ENCODE measurements at regions not wholly inside any gene's neighbourhood (a gene's known extent, or its start where the extent isn't known, plus 50 kb on each side); places are given as distances from the start of the nearest gene placed in this dataset.

DNA sequence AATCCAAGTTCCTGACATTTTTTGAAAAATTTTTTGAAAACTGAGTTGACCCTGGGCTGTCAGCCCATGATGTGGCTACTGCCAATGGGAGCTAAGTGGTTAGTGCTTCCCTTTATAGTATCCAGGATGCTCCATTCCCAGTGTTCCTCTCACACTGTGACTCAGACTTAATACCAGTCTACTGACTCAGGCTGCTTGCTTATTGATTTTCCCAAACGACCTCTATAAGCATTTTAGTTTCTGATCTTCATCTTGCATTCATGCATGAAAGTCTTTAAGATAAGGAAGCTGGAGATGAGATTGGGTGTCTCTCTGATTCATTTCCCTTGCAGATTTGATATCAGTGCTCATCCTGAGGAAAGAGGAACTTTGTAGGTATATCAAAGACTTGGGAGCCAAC is 560.0 kb downstream of the TBC1D32 start (continued):
- TF ChIP-seq, protein P1, sequence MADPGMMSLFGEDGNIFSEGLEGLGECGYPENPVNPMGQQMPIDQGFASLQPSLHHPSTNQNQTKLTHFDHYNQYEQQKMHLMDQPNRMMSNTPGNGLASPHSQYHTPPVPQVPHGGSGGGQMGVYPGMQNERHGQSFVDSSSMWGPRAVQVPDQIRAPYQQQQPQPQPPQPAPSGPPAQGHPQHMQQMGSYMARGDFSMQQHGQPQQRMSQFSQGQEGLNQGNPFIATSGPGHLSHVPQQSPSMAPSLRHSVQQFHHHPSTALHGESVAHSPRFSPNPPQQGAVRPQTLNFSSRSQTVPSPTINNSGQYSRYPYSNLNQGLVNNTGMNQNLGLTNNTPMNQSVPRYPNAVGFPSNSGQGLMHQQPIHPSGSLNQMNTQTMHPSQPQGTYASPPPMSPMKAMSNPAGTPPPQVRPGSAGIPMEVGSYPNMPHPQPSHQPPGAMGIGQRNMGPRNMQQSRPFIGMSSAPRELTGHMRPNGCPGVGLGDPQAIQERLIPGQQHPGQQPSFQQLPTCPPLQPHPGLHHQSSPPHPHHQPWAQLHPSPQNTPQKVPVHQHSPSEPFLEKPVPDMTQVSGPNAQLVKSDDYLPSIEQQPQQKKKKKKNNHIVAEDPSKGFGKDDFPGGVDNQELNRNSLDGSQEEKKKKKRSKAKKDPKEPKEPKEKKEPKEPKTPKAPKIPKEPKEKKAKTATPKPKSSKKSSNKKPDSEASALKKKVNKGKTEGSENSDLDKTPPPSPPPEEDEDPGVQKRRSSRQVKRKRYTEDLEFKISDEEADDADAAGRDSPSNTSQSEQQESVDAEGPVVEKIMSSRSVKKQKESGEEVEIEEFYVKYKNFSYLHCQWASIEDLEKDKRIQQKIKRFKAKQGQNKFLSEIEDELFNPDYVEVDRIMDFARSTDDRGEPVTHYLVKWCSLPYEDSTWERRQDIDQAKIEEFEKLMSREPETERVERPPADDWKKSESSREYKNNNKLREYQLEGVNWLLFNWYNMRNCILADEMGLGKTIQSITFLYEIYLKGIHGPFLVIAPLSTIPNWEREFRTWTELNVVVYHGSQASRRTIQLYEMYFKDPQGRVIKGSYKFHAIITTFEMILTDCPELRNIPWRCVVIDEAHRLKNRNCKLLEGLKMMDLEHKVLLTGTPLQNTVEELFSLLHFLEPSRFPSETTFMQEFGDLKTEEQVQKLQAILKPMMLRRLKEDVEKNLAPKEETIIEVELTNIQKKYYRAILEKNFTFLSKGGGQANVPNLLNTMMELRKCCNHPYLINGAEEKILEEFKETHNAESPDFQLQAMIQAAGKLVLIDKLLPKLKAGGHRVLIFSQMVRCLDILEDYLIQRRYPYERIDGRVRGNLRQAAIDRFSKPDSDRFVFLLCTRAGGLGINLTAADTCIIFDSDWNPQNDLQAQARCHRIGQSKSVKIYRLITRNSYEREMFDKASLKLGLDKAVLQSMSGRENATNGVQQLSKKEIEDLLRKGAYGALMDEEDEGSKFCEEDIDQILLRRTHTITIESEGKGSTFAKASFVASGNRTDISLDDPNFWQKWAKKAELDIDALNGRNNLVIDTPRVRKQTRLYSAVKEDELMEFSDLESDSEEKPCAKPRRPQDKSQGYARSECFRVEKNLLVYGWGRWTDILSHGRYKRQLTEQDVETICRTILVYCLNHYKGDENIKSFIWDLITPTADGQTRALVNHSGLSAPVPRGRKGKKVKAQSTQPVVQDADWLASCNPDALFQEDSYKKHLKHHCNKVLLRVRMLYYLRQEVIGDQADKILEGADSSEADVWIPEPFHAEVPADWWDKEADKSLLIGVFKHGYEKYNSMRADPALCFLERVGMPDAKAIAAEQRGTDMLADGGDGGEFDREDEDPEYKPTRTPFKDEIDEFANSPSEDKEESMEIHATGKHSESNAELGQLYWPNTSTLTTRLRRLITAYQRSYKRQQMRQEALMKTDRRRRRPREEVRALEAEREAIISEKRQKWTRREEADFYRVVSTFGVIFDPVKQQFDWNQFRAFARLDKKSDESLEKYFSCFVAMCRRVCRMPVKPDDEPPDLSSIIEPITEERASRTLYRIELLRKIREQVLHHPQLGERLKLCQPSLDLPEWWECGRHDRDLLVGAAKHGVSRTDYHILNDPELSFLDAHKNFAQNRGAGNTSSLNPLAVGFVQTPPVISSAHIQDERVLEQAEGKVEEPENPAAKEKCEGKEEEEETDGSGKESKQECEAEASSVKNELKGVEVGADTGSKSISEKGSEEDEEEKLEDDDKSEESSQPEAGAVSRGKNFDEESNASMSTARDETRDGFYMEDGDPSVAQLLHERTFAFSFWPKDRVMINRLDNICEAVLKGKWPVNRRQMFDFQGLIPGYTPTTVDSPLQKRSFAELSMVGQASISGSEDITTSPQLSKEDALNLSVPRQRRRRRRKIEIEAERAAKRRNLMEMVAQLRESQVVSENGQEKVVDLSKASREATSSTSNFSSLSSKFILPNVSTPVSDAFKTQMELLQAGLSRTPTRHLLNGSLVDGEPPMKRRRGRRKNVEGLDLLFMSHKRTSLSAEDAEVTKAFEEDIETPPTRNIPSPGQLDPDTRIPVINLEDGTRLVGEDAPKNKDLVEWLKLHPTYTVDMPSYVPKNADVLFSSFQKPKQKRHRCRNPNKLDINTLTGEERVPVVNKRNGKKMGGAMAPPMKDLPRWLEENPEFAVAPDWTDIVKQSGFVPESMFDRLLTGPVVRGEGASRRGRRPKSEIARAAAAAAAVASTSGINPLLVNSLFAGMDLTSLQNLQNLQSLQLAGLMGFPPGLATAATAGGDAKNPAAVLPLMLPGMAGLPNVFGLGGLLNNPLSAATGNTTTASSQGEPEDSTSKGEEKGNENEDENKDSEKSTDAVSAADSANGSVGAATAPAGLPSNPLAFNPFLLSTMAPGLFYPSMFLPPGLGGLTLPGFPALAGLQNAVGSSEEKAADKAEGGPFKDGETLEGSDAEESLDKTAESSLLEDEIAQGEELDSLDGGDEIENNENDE (IDR thresholded peaks at IDR 0.05; ENCODE audit: insufficient replicate concordance, low read length): no peak
- TF ChIP-seq EZH2 (IDR thresholded peaks at IDR 0.05; ENCODE audit: low read depth, low read length, severe bottlenecking) (no peak), SRF (IDR thresholded peaks at IDR 0.05; ENCODE audit: low read depth, low read length) (no peak), CBX8 (IDR thresholded peaks at IDR 0.05; ENCODE audit: borderline replicate concordance, low read depth, low read length) (no peak), SAP30 (IDR thresholded peaks at IDR 0.05; ENCODE audit: insufficient read depth, insufficient replicate concordance, low read length) (no peak), POU5F1 (IDR thresholded peaks at IDR 0.05; ENCODE audit: low read depth, low read length) (no peak), MAFK (IDR thresholded peaks at IDR 0.05; ENCODE audit: low read depth, low read length) (no peak), SP2 (IDR thresholded peaks at IDR 0.05; ENCODE audit: low read length) (no peak), KDM4A (IDR thresholded peaks at IDR 0.05; ENCODE audit: low read depth, low read length, severe bottlenecking) (no peak), CHD1 (IDR thresholded peaks at IDR 0.05; ENCODE audit: low read depth, low read length) (no peak)
- TF ChIP-seq, protein P2, sequence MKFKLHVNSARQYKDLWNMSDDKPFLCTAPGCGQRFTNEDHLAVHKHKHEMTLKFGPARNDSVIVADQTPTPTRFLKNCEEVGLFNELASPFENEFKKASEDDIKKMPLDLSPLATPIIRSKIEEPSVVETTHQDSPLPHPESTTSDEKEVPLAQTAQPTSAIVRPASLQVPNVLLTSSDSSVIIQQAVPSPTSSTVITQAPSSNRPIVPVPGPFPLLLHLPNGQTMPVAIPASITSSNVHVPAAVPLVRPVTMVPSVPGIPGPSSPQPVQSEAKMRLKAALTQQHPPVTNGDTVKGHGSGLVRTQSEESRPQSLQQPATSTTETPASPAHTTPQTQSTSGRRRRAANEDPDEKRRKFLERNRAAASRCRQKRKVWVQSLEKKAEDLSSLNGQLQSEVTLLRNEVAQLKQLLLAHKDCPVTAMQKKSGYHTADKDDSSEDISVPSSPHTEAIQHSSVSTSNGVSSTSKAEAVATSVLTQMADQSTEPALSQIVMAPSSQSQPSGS (IDR thresholded peaks at IDR 0.05; ENCODE audit: low read length): no peak
